Suprapubic skin (tissue), 4 donors: ENCODE measurements at regions not wholly inside any gene's neighbourhood (a gene's known extent, or its start where the extent isn't known, plus 50 kb on each side); places are given as distances from the start of the nearest gene placed in this dataset.

Experiments
- DNase-seq, 2 donors: peaks; one replicate each; pipeline ENCODE4 v3.0.0-alpha.2; 2019; ENCODE audit warnings: low spot score in 2 of 2
- H3K27ac ChIP-seq: fragments of 200-600 bp; sonication (generic); one replicate; pipeline ENCODE4 v1.5.1; 2019
- H3K27me3 ChIP-seq: fragments of 200-600 bp; sonication (generic); one replicate; pipeline ENCODE4 v1.5.1; 2019
- H3K36me3 ChIP-seq: fragments of 200-600 bp; sonication (generic); one replicate; pipeline ENCODE4 v1.5.1; 2019
- H3K4me1 ChIP-seq: fragments of 200-600 bp; sonication (generic); one replicate; pipeline ENCODE4 v1.5.1; 2019
- H3K4me3 ChIP-seq: fragments of 200-600 bp; sonication (generic); one replicate; pipeline ENCODE4 v1.5.1; 2019; ENCODE audit warnings: mild to moderate bottlenecking
- H3K9me3 ChIP-seq: fragments of 200-600 bp; sonication (generic); one replicate; pipeline ENCODE4 v1.5.1; 2019
- EP300 ChIP-seq: sonication (generic); formaldehyde crosslinking; IDR thresholded peaks from one replicate; pipeline ENCODE4 v1.6.1; 2017; ENCODE audit warnings: antibody characterized with exemption
- POLR2A ChIP-seq, 2 donors: fragments of 450-650 bp; IDR thresholded peaks; one replicate each; pipeline ENCODE4 v1.6.1; 2017; ENCODE audit warnings: antibody characterized with exemption in 2 of 2, mild to moderate bottlenecking in 2 of 2, moderate library complexity in 2 of 2
- POLR2AphosphoS5 ChIP-seq, 3 donors: sonication (generic); formaldehyde crosslinking; IDR thresholded peaks; one replicate each; pipeline ENCODE4 v1.6.1; 2017; ENCODE audit warnings: antibody characterized with exemption in 3 of 3
- WGBS: methylation state at CpG from one replicate; pipeline ENCODE4 v1.1.5; 2018; 5-methylcytosine and 5-hydroxymethylcytosine counted together
- TF ChIP-seq, protein P1 (sequence below), 2 donors: fragments of 200-600 bp in 1 of 2; fragments of 450-650 bp in 1 of 2; sonication (generic) in 1 of 2; IDR thresholded peaks; one replicate each; pipeline ENCODE4 v1.5.1; 2016 to 2019; ENCODE audit warnings: antibody characterized with exemption in 2 of 2, mild to moderate bottlenecking in 1 of 2, moderate library complexity in 1 of 2

DNA sequence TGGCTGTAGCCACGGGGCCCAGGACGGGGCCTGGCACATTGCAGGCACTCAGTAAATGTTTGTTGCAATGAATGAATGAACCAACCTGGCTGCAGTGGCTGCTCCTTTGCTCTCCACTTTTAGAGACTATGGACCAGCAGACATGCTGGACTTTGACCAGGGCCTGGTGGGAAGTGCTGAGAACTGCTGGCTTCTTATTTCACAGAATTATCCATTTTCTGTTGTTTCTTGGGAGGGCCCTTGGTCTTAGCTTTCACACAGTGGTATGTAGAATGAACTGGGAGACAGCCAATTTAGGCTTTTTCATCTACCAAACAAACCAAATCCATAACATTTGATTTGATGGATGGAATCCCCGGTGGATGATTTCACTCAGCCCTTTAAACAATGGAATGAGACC is 78.0 kb upstream of the LHFPL2 start:
- H3K27me3 ChIP-seq, result no peaks in the 10 kb centered on the region
- no peaks in the 10 kb centered on the region for H3K9me3 ChIP-seq
- no peaks in the 10 kb centered on the region for H3K36me3 ChIP-seq
- H3K4me3 ChIP-seq, result no peak overlapping the region
- TF ChIP-seq, protein P1, sequence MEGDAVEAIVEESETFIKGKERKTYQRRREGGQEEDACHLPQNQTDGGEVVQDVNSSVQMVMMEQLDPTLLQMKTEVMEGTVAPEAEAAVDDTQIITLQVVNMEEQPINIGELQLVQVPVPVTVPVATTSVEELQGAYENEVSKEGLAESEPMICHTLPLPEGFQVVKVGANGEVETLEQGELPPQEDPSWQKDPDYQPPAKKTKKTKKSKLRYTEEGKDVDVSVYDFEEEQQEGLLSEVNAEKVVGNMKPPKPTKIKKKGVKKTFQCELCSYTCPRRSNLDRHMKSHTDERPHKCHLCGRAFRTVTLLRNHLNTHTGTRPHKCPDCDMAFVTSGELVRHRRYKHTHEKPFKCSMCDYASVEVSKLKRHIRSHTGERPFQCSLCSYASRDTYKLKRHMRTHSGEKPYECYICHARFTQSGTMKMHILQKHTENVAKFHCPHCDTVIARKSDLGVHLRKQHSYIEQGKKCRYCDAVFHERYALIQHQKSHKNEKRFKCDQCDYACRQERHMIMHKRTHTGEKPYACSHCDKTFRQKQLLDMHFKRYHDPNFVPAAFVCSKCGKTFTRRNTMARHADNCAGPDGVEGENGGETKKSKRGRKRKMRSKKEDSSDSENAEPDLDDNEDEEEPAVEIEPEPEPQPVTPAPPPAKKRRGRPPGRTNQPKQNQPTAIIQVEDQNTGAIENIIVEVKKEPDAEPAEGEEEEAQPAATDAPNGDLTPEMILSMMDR (IDR thresholded peaks at IDR 0.05), result no peak
- no peak for TF ChIP-seq POLR2AphosphoS5 (IDR thresholded peaks at IDR 0.05)
- TF ChIP-seq EP300, result no peak
- TF ChIP-seq POLR2A (IDR thresholded peaks at IDR 0.05), result no peak
- no peaks in the 10 kb centered on the region for H3K4me1 ChIP-seq
- H3K27ac ChIP-seq, result no peak overlapping the region
- DNase-seq, result no peak
- 87% methylated on average over 3 of the region's 3 CpGs for WGBS

DNA sequence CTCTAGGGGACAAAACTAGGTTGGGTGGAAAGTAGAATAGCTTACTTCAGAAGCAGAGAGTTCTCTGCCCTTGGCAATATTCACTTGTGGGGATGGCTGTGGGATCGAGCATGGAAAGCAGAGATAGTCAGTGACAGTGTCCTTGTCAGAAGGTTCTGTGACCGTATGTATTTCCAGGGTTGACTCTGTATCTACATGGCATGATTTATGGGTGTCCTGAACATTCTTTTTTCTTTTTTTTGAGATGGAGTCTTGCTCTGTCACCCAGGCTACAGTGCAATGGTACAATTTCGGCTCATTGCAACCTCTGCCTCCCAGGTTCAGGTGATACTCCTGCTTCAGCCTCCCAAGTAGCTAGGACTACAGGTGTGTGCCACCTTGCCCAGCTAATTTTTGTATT is 77.4 kb upstream of the LHFPL2 start:
- Histone ChIP-seq H3K27me3 (no peaks in the 10 kb centered on the region), H3K27ac (no peak overlapping the region), H3K4me1 (peaks cover under 1% of the 10 kb centered on the region), H3K4me3 (no peak overlapping the region), H3K36me3 (no peaks in the 10 kb centered on the region), H3K9me3 (no peaks in the 10 kb centered on the region)
- TF ChIP-seq, protein P1 (IDR thresholded peaks at IDR 0.05), result no peak
- no peak for TF ChIP-seq POLR2A (IDR thresholded peaks at IDR 0.05)
- TF ChIP-seq EP300, result no peak
- no peak for TF ChIP-seq POLR2AphosphoS5 (IDR thresholded peaks at IDR 0.05)
- WGBS, result 84% methylated on average over 3 of the region's 3 CpGs
- no peak for DNase-seq

DNA sequence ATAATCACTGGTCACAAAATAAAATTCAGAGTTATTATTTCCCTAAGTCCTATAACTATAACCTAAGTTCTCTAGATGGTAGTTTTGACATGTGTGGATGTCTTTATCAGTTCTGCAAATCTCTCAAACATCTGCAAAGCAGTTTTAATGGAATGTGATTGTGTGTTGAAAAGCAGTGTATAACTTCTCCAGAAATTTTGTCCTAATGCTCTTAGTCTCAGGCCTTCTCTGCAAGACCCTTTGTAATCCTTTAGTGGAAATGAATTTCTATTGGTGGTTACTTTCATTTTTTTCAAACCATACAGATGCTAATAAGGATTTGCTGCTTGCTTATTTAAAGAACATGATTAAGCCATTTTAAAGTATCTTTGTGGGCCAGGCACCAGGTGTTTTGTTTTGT is 75.5 kb upstream of the LHFPL2 start:
- no peaks in the 10 kb centered on the region for H3K9me3 ChIP-seq
- H3K27ac ChIP-seq, result no peak overlapping the region
- H3K4me3 ChIP-seq, result no peak overlapping the region
- no peaks in the 10 kb centered on the region for H3K27me3 ChIP-seq
- no peaks in the 10 kb centered on the region for H3K36me3 ChIP-seq
- TF ChIP-seq EP300 (no peak), POLR2AphosphoS5 (IDR thresholded peaks at IDR 0.05) (no peak), POLR2A (IDR thresholded peaks at IDR 0.05) (no peak)
- TF ChIP-seq, protein P1 (IDR thresholded peaks at IDR 0.05), result no peak
- DNase-seq, result no peak
- peaks cover 10% of the 10 kb centered on the region for H3K4me1 ChIP-seq

DNA sequence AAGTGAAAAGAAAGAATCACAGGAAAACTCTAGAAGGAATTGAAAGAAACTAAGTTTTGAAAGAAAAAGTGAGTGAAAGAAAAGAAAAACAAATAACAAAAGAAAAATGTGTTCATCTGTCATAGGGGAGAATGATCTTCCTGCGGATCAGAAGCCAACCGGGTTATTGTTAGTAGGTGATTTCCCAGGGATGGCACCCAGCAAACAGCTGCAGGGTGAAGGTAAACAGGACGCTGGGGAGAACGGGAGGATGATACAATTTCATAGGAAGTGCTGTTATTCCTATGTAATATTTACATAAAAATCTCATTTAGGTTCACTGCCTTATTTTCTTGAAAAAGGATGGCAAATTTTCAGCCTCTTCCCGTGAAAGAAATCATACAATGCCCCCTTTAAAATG is 72.4 kb upstream of the LHFPL2 start:
- no peak for TF ChIP-seq POLR2A (IDR thresholded peaks at IDR 0.05)
- no peak for TF ChIP-seq EP300
- TF ChIP-seq, protein P1 (IDR thresholded peaks at IDR 0.05), result no peak
- no peak for TF ChIP-seq POLR2AphosphoS5 (IDR thresholded peaks at IDR 0.05)
- no peaks in the 10 kb centered on the region for H3K36me3 ChIP-seq
- DNase-seq, result no peak
- no peak overlapping the region for H3K27ac ChIP-seq
- peaks cover 10% of the 10 kb centered on the region for H3K4me1 ChIP-seq
- WGBS, result 39% methylated on average over 5 of the region's 5 CpGs
- H3K9me3 ChIP-seq, result no peaks in the 10 kb centered on the region
- H3K4me3 ChIP-seq, result no peak overlapping the region
- H3K27me3 ChIP-seq, result no peaks in the 10 kb centered on the region

DNA sequence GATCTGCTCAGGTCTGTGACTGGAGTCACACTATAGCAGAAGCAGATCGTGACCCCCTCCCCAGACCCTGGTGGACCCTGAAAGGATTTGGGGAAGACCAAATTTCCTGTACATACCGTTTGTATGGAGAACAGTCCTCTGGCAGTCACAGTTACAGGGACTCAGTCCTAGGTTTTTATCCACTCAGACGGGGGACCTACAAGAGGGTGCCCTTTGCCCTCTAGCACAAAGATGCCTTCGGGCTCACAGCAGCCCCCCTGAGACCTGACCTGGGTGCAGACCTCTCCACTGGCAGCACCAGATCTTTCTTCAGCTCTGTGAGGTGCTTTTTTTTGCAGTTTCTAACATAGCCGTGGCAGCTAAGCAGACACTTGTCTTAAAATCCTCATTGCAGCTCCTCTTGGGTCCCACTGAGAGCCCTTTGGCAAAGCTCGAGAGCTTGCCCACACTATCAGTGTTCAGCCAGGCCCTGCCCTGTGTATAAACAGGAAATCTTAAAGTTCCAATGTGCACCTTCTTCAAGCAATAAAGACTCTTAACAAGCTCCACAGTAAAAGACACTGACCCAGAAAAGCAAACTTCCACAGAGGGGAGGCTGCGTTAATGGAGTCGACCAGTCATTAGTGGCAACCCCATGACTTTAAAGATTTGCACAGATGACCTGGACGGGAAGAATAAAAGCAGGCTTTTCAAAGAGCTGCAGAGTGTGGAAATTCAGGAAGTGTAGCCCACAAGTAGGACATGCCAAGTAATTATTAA is 71.8 kb upstream of the LHFPL2 start:
- Histone ChIP-seq H3K27me3 (no peaks in the 10 kb centered on the region), H3K4me1 (peaks cover 10% of the 10 kb centered on the region), H3K36me3 (no peaks in the 10 kb centered on the region), H3K27ac (no peak overlapping the region), H3K9me3 (no peaks in the 10 kb centered on the region), H3K4me3 (no peak overlapping the region)
- no peak for TF ChIP-seq EP300
- TF ChIP-seq POLR2A (IDR thresholded peaks at IDR 0.05), result no peak
- TF ChIP-seq, protein P1 (IDR thresholded peaks at IDR 0.05), result no peak
- TF ChIP-seq POLR2AphosphoS5 (IDR thresholded peaks at IDR 0.05), result no peak
- 55% methylated on average over 9 of the region's 9 CpGs for WGBS
- no peak for DNase-seq
